K562 (cell line): ENCODE measurements at regions not wholly inside any gene's neighbourhood (a gene's known extent, or its start where the extent isn't known, plus 50 kb on each side); places are given as distances from the start of the nearest gene placed in this dataset.

Experiments used
- ATAC-seq: fragments of 200-7000 bp; cut with Tn5 transposase; 3 replicates; pipeline ENCODE4 v1.9.1; 2020; ENCODE audit warnings: moderate library complexity
- BruUV-seq: library from RNA; stranded (reverse); fragments of 400-500 nt; replicated peaks from 2 replicates; lab custom pipeline; 2021; lab: Mats Ljungman, UMichigan
- CTCF ChIA-PET: fragments of 300-600 bp; formaldehyde crosslinking; extraction: SDS; loops from one replicate; lab custom pipeline; 2021; ENCODE audit warnings: low intra/inter-chr PET ratio; lab: Yijun Ruan, JAX
- POLR2A ChIA-PET: fragments of 300-600, 350-650 bp; sonication (Branson Sonifier 250); formaldehyde crosslinking; extraction: SDS; loops from one replicate; lab custom pipeline; 2021; ENCODE audit warnings: antibody characterized with exemption, inconsistent platforms; lab: Yijun Ruan, JAX
- DNase-seq, 4 experiments: peaks; one replicate each; pipeline versions ENCODE4 v3.0.0 to v3.0.0-alpha.2; 2011 to 2018; ENCODE audit warnings: low spot score in 3 of 4, mixed read lengths in 3 of 4; ENCODE audit errors: extremely low read depth in 1 of 4
- FAIRE-seq: peaks from 2 replicates; lab custom pipeline; 2011; peaks lifted over from hg19 to GRCh38; lab: Jason Lieb, UNC
- H2AFZ ChIP-seq: 2 replicates; pipeline ENCODE4 v1.6.0; 2011; ENCODE audit warnings: low read depth, low read length, control low read depth, inconsistent platforms
- H3K27ac ChIP-seq: fragments of 200-600 bp; 3 replicates; pipeline ENCODE4 v1.8.0; 2011; ENCODE audit warnings: low read depth, mild to moderate bottlenecking, control low read depth, inconsistent platforms, low read length, moderate library complexity, mixed read lengths; ENCODE audit errors: extremely low read depth
- H3K27me3 ChIP-seq, 2 experiments: fragments of 300-600 bp in 1 of 2; 2 replicates in 1 of 2; 3 replicates in 1 of 2; pipeline versions ENCODE4 v1.6.0 to v1.8.0; 2011; ENCODE audit warnings: inconsistent platforms in 2 of 2, low read length in 2 of 2, mild to moderate bottlenecking in 1 of 2, mixed read lengths in 1 of 2, moderate library complexity in 1 of 2; ENCODE audit not compliant: control insufficient read depth in 2 of 2, insufficient read depth in 2 of 2
- H3K36me3 ChIP-seq: fragments of 300-600 bp; 3 replicates; pipeline ENCODE4 v1.8.0; 2011; ENCODE audit warnings: mild to moderate bottlenecking, low read length, inconsistent platforms; ENCODE audit not compliant: control insufficient read depth, insufficient read depth
- H3K4me1 ChIP-seq, 2 experiments: fragments of 200-600 bp in 1 of 2; replicated peaks in 1 of 2; 2 replicates in 1 of 2; 3 replicates in 1 of 2; pipeline versions ENCODE4 v1.5.1 to v1.8.0; 2011; ENCODE audit warnings: inconsistent platforms in 2 of 2, low read length in 2 of 2, mild to moderate bottlenecking in 1 of 2, mixed read lengths in 1 of 2, moderate library complexity in 1 of 2; ENCODE audit not compliant: control insufficient read depth in 2 of 2, insufficient read depth in 2 of 2
- H3K4me2 ChIP-seq: 2 replicates; pipeline ENCODE4 v1.6.1; 2011; ENCODE audit warnings: low read length, control low read depth, inconsistent platforms, mixed read lengths; ENCODE audit not compliant: insufficient read depth
- H3K4me3 ChIP-seq: fragments of 200-600 bp; sonication (generic), shearing (Covaris generic); 2 replicates; pipeline ENCODE4 v1.5.1; 2016; ENCODE audit warnings: control low read depth, inconsistent platforms
- H3K79me2 ChIP-seq: fragments of 200-600 bp; 3 replicates; pipeline ENCODE4 v1.8.0; 2011; ENCODE audit warnings: low read length, inconsistent platforms; ENCODE audit not compliant: control insufficient read depth, insufficient read depth
- H3K9ac ChIP-seq, 2 experiments: 2 replicates each; pipeline versions ENCODE4 v1.6.0 to v1.6.1; 2011; ENCODE audit warnings: low read depth in 2 of 2, low read length in 2 of 2, control low read depth in 1 of 2, inconsistent platforms in 1 of 2, mild to moderate bottlenecking in 1 of 2, mixed read lengths in 1 of 2; ENCODE audit not compliant: insufficient read depth in 1 of 2
- H3K9me1 ChIP-seq: one replicate; pipeline ENCODE4 v1.6.0; 2011; ENCODE audit warnings: inconsistent platforms, mild to moderate bottlenecking, low read length, moderate library complexity; ENCODE audit not compliant: control insufficient read depth, insufficient read depth
- H3K9me3 ChIP-seq: replicated peaks from 2 replicates; pipeline ENCODE4 v1.5.1; 2011; ENCODE audit warnings: low read depth, low read length, inconsistent platforms; ENCODE audit not compliant: control insufficient read depth, insufficient read depth
- H4K20me1 ChIP-seq: replicated peaks from 2 replicates; pipeline ENCODE4 v1.6.1; 2011; ENCODE audit warnings: low read length, inconsistent platforms, mixed read lengths; ENCODE audit not compliant: control insufficient read depth, insufficient read depth
- CBFA2T2 ChIP-seq: fragments of 450-650 bp; conservative IDR thresholded peaks from 2 replicates; pipeline ENCODE4 v1.6.1; 2017; ENCODE audit warnings: mild to moderate bottlenecking
- HLTF ChIP-seq: fragments of 450-650 bp; IDR thresholded peaks from 2 replicates; pipeline ENCODE4 v1.6.1; 2016
- JUNB ChIP-seq: fragments of 450-650 bp; formaldehyde crosslinking; conservative IDR thresholded peaks from 2 replicates; pipeline ENCODE4 v1.4.0; 2020; ENCODE audit warnings: mild to moderate bottlenecking
- NELFE ChIP-seq: IDR thresholded peaks from 2 replicates; pipeline ENCODE4 v1.6.1; 2011; ENCODE audit warnings: mild to moderate bottlenecking; ENCODE audit not compliant: insufficient read depth, insufficient read length
- NR4A1 ChIP-seq, 2 experiments: fragments of 250-450 bp in 1 of 2; fragments of 450-650 bp in 1 of 2; sonication (Bioruptor Pico) in 1 of 2; IDR thresholded peaks; 2 replicates each; pipeline versions ENCODE4 v1.4.0 to v1.6.1; 2016 to 2020; ENCODE audit warnings: mild to moderate bottlenecking in 2 of 2, missing compliant biosample characterization in 1 of 2, missing genetic modification characterization in 1 of 2, moderate library complexity in 1 of 2
- ZKSCAN8 ChIP-seq: fragments of 200-800 bp; sonication (Bioruptor generic); IDR thresholded peaks from 2 replicates; pipeline ENCODE4 v1.6.1; 2016; ENCODE audit warnings: missing genetic modification characterization, missing compliant biosample characterization
- ZNF324 ChIP-seq: fragments of 250-450 bp; sonication (Bioruptor Pico); IDR thresholded peaks from 2 replicates; pipeline ENCODE4 v1.4.0; 2020; ENCODE audit warnings: mild to moderate bottlenecking
- ZNF830 ChIP-seq: fragments of 250-450 bp; sonication (Bioruptor Pico); IDR thresholded peaks from 2 replicates; pipeline ENCODE4 v1.5.0; 2021; ENCODE audit warnings: mild to moderate bottlenecking
- WGBS: fragments of 100-300 bp; shearing (Covaris generic); methylation state at CpG from one replicate; pipeline ENCODE4 v1.1.6; 2016; ENCODE audit warnings: low coverage, mixed read lengths; ENCODE audit not compliant: insufficient coverage; ENCODE audit errors: missing lambda C conversion rate; 5-methylcytosine and 5-hydroxymethylcytosine counted together
- in situ Hi-C: fragments of 300-500 bp; cut with MboI; formaldehyde crosslinking; loops from 4 replicates; pipeline ENCODE4 v1.15.0; 2018; ENCODE audit warnings: inconsistent platforms, mixed read lengths
- intact Hi-C: fragments of 100-400 bp; cut with micrococcal nuclease; formaldehyde crosslinking; loops from 2 replicates; pipeline ENCODE4 v1.14.2; 2022
- TF ChIP-seq, protein P1 (sequence below): sonication (generic); formaldehyde crosslinking; IDR thresholded peaks from 2 replicates; pipeline ENCODE4 v1.8.0; 2022; ENCODE audit warnings: mild to moderate bottlenecking, missing genetic modification reagents
- TF ChIP-seq, protein P2 (sequence below), 2 experiments: fragments of 450-650 bp; conservative IDR thresholded peaks; 2 replicates each; pipeline ENCODE4 v1.6.1; 2017; ENCODE audit warnings: mild to moderate bottlenecking in 2 of 2, moderate library complexity in 2 of 2
- TF ChIP-seq, protein P3 (sequence below): fragments of 450-650 bp; formaldehyde crosslinking; IDR thresholded peaks from 2 replicates; pipeline ENCODE4 v1.4.0; 2022; ENCODE audit warnings: missing genetic modification characterization
- TF ChIP-seq, protein P4 (sequence below), 2 experiments: fragments of 450-650 bp in 1 of 2; IDR thresholded peaks; 2 replicates each; pipeline ENCODE4 v1.6.1; 2011 to 2017; ENCODE audit warnings: low read depth in 2 of 2, antibody characterized with exemption in 1 of 2, borderline replicate concordance in 1 of 2, low read length in 1 of 2, mild to moderate bottlenecking in 1 of 2, mixed read lengths in 1 of 2; ENCODE audit not compliant: control insufficient read depth in 1 of 2
- TF ChIP-seq, protein P5 (sequence below): fragments of 450-650 bp; IDR thresholded peaks from 2 replicates; pipeline ENCODE4 v1.6.1; 2018; ENCODE audit warnings: mild to moderate bottlenecking, low read depth; ENCODE audit not compliant: partially characterized antibody

DNA sequence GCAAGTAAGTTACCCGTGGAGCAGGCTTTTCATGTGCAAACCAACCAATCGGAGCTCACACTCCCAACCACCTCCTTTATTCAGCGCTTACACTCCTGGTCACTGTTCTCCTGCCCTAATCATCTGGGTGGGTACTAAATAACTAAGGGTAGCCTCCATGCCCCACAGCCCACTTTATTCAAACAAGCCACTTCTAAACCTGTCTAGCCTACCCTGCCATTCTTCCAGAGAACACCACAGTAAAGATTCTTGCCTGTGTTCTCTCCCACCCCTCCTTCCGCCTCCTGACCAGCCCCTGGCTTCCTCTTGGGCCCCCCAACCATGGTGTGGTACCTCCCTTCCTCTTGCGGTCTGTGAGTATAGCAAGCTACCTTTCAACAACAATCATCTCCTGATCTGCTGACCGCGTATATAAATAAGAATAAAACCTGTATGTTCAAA lies 581.9 kb downstream of the VRK1 start:
- in situ Hi-C loops: no loop called here
- ChIA-PET CTCF (no interaction called here), POLR2A (no interaction called here)
- H2AFZ ChIP-seq: no peak overlapping the region
- H3K9me3 ChIP-seq: no peaks in the 10 kb centered on the region
- BruUV-seq: no TSS peak
- no peak overlapping the region for H3K9ac ChIP-seq
- H3K79me2 ChIP-seq: no peaks in the 10 kb centered on the region
- H3K4me2 ChIP-seq: no peak overlapping the region
- FAIRE-seq: no peak
- intact Hi-C loops: no loop called here
- 2% methylated on average over 6 of the region's 7 CpGs for WGBS
- no peaks in the 10 kb centered on the region for H3K9me1 ChIP-seq
- ATAC-seq: no peak
- DNase-seq: no peak
- H3K27ac ChIP-seq: no peak overlapping the region
- H3K36me3 ChIP-seq: no peaks in the 10 kb centered on the region
- no peaks in the 10 kb centered on the region; the same call in 1 of the 2 replicates for H4K20me1 ChIP-seq
- H3K4me3 ChIP-seq: no peak overlapping the region
- no peaks in the 10 kb centered on the region for H3K4me1 ChIP-seq
- no peaks in the 10 kb centered on the region for H3K27me3 ChIP-seq
- TF ChIP-seq NELFE: no peak
- TF ChIP-seq ZNF324 (CRISPR knock-in tag): no peak
- TF ChIP-seq, protein P1, sequence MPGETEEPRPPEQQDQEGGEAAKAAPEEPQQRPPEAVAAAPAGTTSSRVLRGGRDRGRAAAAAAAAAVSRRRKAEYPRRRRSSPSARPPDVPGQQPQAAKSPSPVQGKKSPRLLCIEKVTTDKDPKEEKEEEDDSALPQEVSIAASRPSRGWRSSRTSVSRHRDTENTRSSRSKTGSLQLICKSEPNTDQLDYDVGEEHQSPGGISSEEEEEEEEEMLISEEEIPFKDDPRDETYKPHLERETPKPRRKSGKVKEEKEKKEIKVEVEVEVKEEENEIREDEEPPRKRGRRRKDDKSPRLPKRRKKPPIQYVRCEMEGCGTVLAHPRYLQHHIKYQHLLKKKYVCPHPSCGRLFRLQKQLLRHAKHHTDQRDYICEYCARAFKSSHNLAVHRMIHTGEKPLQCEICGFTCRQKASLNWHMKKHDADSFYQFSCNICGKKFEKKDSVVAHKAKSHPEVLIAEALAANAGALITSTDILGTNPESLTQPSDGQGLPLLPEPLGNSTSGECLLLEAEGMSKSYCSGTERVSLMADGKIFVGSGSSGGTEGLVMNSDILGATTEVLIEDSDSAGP: no peak
- TF ChIP-seq ZNF830 (CRISPR knock-in tag): no peak
- TF ChIP-seq, protein P2, sequence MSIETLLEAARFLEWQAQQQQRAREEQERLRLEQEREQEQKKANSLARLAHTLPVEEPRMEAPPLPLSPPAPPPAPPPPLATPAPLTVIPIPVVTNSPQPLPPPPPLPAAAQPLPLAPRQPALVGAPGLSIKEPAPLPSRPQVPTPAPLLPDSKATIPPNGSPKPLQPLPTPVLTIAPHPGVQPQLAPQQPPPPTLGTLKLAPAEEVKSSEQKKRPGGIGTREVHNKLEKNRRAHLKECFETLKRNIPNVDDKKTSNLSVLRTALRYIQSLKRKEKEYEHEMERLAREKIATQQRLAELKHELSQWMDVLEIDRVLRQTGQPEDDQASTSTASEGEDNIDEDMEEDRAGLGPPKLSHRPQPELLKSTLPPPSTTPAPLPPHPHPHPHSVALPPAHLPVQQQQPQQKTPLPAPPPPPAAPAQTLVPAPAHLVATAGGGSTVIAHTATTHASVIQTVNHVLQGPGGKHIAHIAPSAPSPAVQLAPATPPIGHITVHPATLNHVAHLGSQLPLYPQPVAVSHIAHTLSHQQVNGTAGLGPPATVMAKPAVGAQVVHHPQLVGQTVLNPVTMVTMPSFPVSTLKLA (conservative IDR thresholded peaks at IDR 0.05): no peak
- TF ChIP-seq, protein P3, sequence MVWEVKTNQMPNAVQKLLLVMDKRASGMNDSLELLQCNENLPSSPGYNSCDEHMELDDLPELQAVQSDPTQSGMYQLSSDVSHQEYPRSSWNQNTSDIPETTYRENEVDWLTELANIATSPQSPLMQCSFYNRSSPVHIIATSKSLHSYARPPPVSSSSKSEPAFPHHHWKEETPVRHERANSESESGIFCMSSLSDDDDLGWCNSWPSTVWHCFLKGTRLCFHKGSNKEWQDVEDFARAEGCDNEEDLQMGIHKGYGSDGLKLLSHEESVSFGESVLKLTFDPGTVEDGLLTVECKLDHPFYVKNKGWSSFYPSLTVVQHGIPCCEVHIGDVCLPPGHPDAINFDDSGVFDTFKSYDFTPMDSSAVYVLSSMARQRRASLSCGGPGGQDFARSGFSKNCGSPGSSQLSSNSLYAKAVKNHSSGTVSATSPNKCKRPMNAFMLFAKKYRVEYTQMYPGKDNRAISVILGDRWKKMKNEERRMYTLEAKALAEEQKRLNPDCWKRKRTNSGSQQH (CRISPR knock-in tag): no peak
- no peak for TF ChIP-seq HLTF
- TF ChIP-seq, protein P4, sequence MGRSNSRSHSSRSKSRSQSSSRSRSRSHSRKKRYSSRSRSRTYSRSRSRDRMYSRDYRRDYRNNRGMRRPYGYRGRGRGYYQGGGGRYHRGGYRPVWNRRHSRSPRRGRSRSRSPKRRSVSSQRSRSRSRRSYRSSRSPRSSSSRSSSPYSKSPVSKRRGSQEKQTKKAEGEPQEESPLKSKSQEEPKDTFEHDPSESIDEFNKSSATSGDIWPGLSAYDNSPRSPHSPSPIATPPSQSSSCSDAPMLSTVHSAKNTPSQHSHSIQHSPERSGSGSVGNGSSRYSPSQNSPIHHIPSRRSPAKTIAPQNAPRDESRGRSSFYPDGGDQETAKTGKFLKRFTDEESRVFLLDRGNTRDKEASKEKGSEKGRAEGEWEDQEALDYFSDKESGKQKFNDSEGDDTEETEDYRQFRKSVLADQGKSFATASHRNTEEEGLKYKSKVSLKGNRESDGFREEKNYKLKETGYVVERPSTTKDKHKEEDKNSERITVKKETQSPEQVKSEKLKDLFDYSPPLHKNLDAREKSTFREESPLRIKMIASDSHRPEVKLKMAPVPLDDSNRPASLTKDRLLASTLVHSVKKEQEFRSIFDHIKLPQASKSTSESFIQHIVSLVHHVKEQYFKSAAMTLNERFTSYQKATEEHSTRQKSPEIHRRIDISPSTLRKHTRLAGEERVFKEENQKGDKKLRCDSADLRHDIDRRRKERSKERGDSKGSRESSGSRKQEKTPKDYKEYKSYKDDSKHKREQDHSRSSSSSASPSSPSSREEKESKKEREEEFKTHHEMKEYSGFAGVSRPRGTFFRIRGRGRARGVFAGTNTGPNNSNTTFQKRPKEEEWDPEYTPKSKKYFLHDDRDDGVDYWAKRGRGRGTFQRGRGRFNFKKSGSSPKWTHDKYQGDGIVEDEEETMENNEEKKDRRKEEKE (IDR thresholded peaks at IDR 0.05; ENCODE audit: borderline replicate concordance in 1 of 2, control insufficient read depth in 1 of 2, low read depth in 2 of 2, low read length in 1 of 2): no peak
- no peak for TF ChIP-seq CBFA2T2
- no peak for TF ChIP-seq NR4A1 (CRISPR knock-in tag; IDR thresholded peaks at IDR 0.05)
- TF ChIP-seq NR4A1 (tag; IDR thresholded peaks at IDR 0.05): no peak
- TF ChIP-seq, protein P5, sequence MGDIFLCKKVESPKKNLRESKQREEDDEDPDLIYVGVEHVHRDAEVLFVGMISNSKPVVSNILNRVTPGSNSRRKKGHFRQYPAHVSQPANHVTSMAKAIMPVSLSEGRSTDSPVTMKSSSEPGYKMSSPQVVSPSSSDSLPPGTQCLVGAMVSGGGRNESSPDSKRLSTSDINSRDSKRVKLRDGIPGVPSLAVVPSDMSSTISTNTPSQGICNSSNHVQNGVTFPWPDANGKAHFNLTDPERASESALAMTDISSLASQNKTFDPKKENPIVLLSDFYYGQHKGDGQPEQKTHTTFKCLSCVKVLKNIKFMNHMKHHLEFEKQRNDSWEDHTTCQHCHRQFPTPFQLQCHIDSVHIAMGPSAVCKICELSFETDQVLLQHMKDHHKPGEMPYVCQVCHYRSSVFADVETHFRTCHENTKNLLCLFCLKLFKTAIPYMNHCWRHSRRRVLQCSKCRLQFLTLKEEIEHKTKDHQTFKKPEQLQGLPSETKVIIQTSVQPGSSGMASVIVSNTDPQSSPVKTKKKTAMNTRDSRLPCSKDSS: no peak
- TF ChIP-seq JUNB (CRISPR knock-in tag): no peak
- no peak for TF ChIP-seq ZKSCAN8 (CRISPR knock-in tag)
